K562 (cell line): ENCODE measurements at regions not wholly inside any gene's neighbourhood (a gene's known extent, or its start where the extent isn't known, plus 50 kb on each side); places are given as distances from the start of the nearest gene placed in this dataset.

Experiments used
- ATAC-seq: fragments of 200-7000 bp; cut with Tn5 transposase; 3 replicates; pipeline ENCODE4 v1.9.1; 2020; ENCODE audit warnings: moderate library complexity
- BruUV-seq: library from RNA; stranded (reverse); fragments of 400-500 nt; replicated peaks from 2 replicates; lab custom pipeline; 2021; lab: Mats Ljungman, UMichigan
- CTCF ChIA-PET: fragments of 300-600 bp; formaldehyde crosslinking; extraction: SDS; loops from one replicate; lab custom pipeline; 2021; ENCODE audit warnings: low intra/inter-chr PET ratio; lab: Yijun Ruan, JAX
- POLR2A ChIA-PET: fragments of 300-600, 350-650 bp; sonication (Branson Sonifier 250); formaldehyde crosslinking; extraction: SDS; loops from one replicate; lab custom pipeline; 2021; ENCODE audit warnings: antibody characterized with exemption, inconsistent platforms; lab: Yijun Ruan, JAX
- DNase-seq, 4 experiments: peaks; one replicate each; pipeline versions ENCODE4 v3.0.0 to v3.0.0-alpha.2; 2011 to 2018; ENCODE audit warnings: low spot score in 3 of 4, mixed read lengths in 3 of 4; ENCODE audit errors: extremely low read depth in 1 of 4
- FAIRE-seq: peaks from 2 replicates; lab custom pipeline; 2011; peaks lifted over from hg19 to GRCh38; lab: Jason Lieb, UNC
- H2AFZ ChIP-seq: 2 replicates; pipeline ENCODE4 v1.6.0; 2011; ENCODE audit warnings: low read depth, low read length, control low read depth, inconsistent platforms
- H3K27ac ChIP-seq: fragments of 200-600 bp; 3 replicates; pipeline ENCODE4 v1.8.0; 2011; ENCODE audit warnings: low read depth, mild to moderate bottlenecking, control low read depth, inconsistent platforms, low read length, moderate library complexity, mixed read lengths; ENCODE audit errors: extremely low read depth
- H3K27me3 ChIP-seq, 2 experiments: fragments of 300-600 bp in 1 of 2; 2 replicates in 1 of 2; 3 replicates in 1 of 2; pipeline versions ENCODE4 v1.6.0 to v1.8.0; 2011; ENCODE audit warnings: inconsistent platforms in 2 of 2, low read length in 2 of 2, mild to moderate bottlenecking in 1 of 2, mixed read lengths in 1 of 2, moderate library complexity in 1 of 2; ENCODE audit not compliant: control insufficient read depth in 2 of 2, insufficient read depth in 2 of 2
- H3K36me3 ChIP-seq: fragments of 300-600 bp; 3 replicates; pipeline ENCODE4 v1.8.0; 2011; ENCODE audit warnings: mild to moderate bottlenecking, low read length, inconsistent platforms; ENCODE audit not compliant: control insufficient read depth, insufficient read depth
- H3K4me1 ChIP-seq, 2 experiments: fragments of 200-600 bp in 1 of 2; replicated peaks in 1 of 2; 2 replicates in 1 of 2; 3 replicates in 1 of 2; pipeline versions ENCODE4 v1.5.1 to v1.8.0; 2011; ENCODE audit warnings: inconsistent platforms in 2 of 2, low read length in 2 of 2, mild to moderate bottlenecking in 1 of 2, mixed read lengths in 1 of 2, moderate library complexity in 1 of 2; ENCODE audit not compliant: control insufficient read depth in 2 of 2, insufficient read depth in 2 of 2
- H3K4me2 ChIP-seq: 2 replicates; pipeline ENCODE4 v1.6.1; 2011; ENCODE audit warnings: low read length, control low read depth, inconsistent platforms, mixed read lengths; ENCODE audit not compliant: insufficient read depth
- H3K4me3 ChIP-seq: fragments of 200-600 bp; sonication (generic), shearing (Covaris generic); 2 replicates; pipeline ENCODE4 v1.5.1; 2016; ENCODE audit warnings: control low read depth, inconsistent platforms
- H3K79me2 ChIP-seq: fragments of 200-600 bp; 3 replicates; pipeline ENCODE4 v1.8.0; 2011; ENCODE audit warnings: low read length, inconsistent platforms; ENCODE audit not compliant: control insufficient read depth, insufficient read depth
- H3K9ac ChIP-seq, 2 experiments: 2 replicates each; pipeline versions ENCODE4 v1.6.0 to v1.6.1; 2011; ENCODE audit warnings: low read depth in 2 of 2, low read length in 2 of 2, control low read depth in 1 of 2, inconsistent platforms in 1 of 2, mild to moderate bottlenecking in 1 of 2, mixed read lengths in 1 of 2; ENCODE audit not compliant: insufficient read depth in 1 of 2
- H3K9me1 ChIP-seq: one replicate; pipeline ENCODE4 v1.6.0; 2011; ENCODE audit warnings: inconsistent platforms, mild to moderate bottlenecking, low read length, moderate library complexity; ENCODE audit not compliant: control insufficient read depth, insufficient read depth
- H3K9me3 ChIP-seq: replicated peaks from 2 replicates; pipeline ENCODE4 v1.5.1; 2011; ENCODE audit warnings: low read depth, low read length, inconsistent platforms; ENCODE audit not compliant: control insufficient read depth, insufficient read depth
- H4K20me1 ChIP-seq: replicated peaks from 2 replicates; pipeline ENCODE4 v1.6.1; 2011; ENCODE audit warnings: low read length, inconsistent platforms, mixed read lengths; ENCODE audit not compliant: control insufficient read depth, insufficient read depth
- CBX5 ChIP-seq: IDR thresholded peaks from 2 replicates; pipeline ENCODE4 v1.6.1; 2014; ENCODE audit warnings: low read depth, borderline replicate concordance
- CREM ChIP-seq: IDR thresholded peaks from 2 replicates; pipeline ENCODE4 v1.6.1; 2014; ENCODE audit warnings: antibody characterized with exemption, low read depth
- FOXK1 ChIP-seq: sonication (generic); formaldehyde crosslinking; IDR thresholded peaks from 2 replicates; pipeline ENCODE4 v1.8.0; 2022; ENCODE audit warnings: missing genetic modification reagents, mild to moderate bottlenecking, borderline replicate concordance
- MED1 ChIP-seq: sonication (generic); formaldehyde crosslinking; IDR thresholded peaks from 2 replicates; pipeline ENCODE4 v1.8.1; 2023; ENCODE audit warnings: missing genetic modification reagents, borderline replicate concordance
- MEF2A ChIP-seq: IDR thresholded peaks from 2 replicates; pipeline ENCODE4 v1.6.1; 2011; ENCODE audit warnings: low read depth, mild to moderate bottlenecking, low read length, moderate library complexity; ENCODE audit not compliant: control insufficient read depth
- MYC ChIP-seq, 2 experiments: fragments of 250-450 bp in 1 of 2; sonication (Bioruptor Pico) in 1 of 2; IDR thresholded peaks; 2 replicates each; pipeline versions ENCODE4 v1.5.1 to v1.6.1; 2012 to 2021; ENCODE audit warnings: low read depth in 2 of 2, borderline replicate concordance in 1 of 2, improper control_type of control experiment in 1 of 2, low read length in 1 of 2, mild to moderate bottlenecking in 1 of 2, moderate library complexity in 1 of 2
- NCOR1 ChIP-seq: fragments of 450-650 bp; IDR thresholded peaks from 2 replicates; pipeline ENCODE4 v1.6.1; 2016; ENCODE audit warnings: mild to moderate bottlenecking, moderate library complexity
- NEUROD1 ChIP-seq: fragments of 150-350 bp; IDR thresholded peaks from 2 replicates; pipeline ENCODE4 v1.6.1; 2014; ENCODE audit warnings: borderline replicate concordance, low read length, low read depth; ENCODE audit not compliant: partially characterized antibody
- POLR2H ChIP-seq: IDR thresholded peaks from 2 replicates; pipeline ENCODE4 v1.6.1; 2016; ENCODE audit warnings: missing genetic modification characterization, low read depth, mild to moderate bottlenecking, control low read depth, missing compliant biosample characterization, moderate library complexity
- RUNX1 ChIP-seq: sonication (generic); IDR thresholded peaks from 2 replicates; pipeline ENCODE4 v1.6.1; 2016; ENCODE audit warnings: antibody characterized with exemption, low read depth
- SRSF9 ChIP-seq: fragments of 200-400 bp; formaldehyde crosslinking; IDR thresholded peaks from 2 replicates; pipeline ENCODE4 v1.6.1; 2017; ENCODE audit warnings: low read depth, low read length, borderline replicate concordance
- TCFL5 ChIP-seq: fragments of 250-450 bp; sonication (Bioruptor Pico); conservative IDR thresholded peaks from 2 replicates; pipeline ENCODE4 v1.6.1; 2021; ENCODE audit warnings: mild to moderate bottlenecking, moderate library complexity, matching md5 sums
- ZNF3 ChIP-seq: fragments of 250-450 bp; sonication (Bioruptor Pico); IDR thresholded peaks from 2 replicates; pipeline ENCODE4 v1.5.0; 2021; ENCODE audit warnings: mild to moderate bottlenecking, moderate library complexity
- ZNF41 ChIP-seq: fragments of 250-450 bp; sonication (Bioruptor Pico); conservative IDR thresholded peaks from 2 replicates; pipeline ENCODE4 v1.4.0; 2020; ENCODE audit warnings: mild to moderate bottlenecking
- WGBS: fragments of 100-300 bp; shearing (Covaris generic); methylation state at CpG from one replicate; pipeline ENCODE4 v1.1.6; 2016; ENCODE audit warnings: low coverage, mixed read lengths; ENCODE audit not compliant: insufficient coverage; ENCODE audit errors: missing lambda C conversion rate; 5-methylcytosine and 5-hydroxymethylcytosine counted together
- in situ Hi-C: fragments of 300-500 bp; cut with MboI; formaldehyde crosslinking; loops from 4 replicates; pipeline ENCODE4 v1.15.0; 2018; ENCODE audit warnings: inconsistent platforms, mixed read lengths
- intact Hi-C: fragments of 100-400 bp; cut with micrococcal nuclease; formaldehyde crosslinking; loops from 2 replicates; pipeline ENCODE4 v1.14.2; 2022
- TF ChIP-seq, protein P1 (sequence below): fragments of 450-650 bp; IDR thresholded peaks from 2 replicates; pipeline ENCODE4 v1.6.1; 2016; ENCODE audit warnings: low read depth

DNA sequence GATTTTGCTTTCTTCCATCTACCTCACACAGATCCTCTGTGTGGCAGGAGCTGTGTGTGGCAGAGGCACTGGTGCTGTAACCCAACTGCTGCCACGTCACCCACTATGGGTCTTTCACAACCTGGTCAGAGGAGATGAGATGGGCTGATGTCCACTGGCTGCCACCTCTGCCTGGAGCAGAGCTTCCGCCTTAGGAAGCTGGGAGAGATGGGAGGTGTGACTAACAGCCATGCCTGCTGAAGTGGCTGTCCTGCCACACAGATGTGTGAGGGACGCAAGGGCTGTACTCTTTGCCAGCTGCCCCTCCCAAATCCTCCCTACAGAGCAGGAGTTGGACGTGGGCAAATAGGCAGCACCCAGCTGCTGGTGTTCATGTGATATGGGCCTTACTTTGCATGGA lies 329.5 kb downstream of the GABRB3 start:
- no peak overlapping the region for H3K4me2 ChIP-seq
- H3K36me3 ChIP-seq: no peaks in the 10 kb centered on the region
- no peaks in the 10 kb centered on the region for H3K9me3 ChIP-seq
- BruUV-seq: no TSS peak
- no peak overlapping the region for H3K9ac ChIP-seq
- CTCF ChIA-PET: no interaction called here
- no peak for ATAC-seq
- POLR2A ChIA-PET: no interaction called here
- no peaks in the 10 kb centered on the region for H3K27me3 ChIP-seq
- no peaks in the 10 kb centered on the region for H3K4me1 ChIP-seq
- no peak for FAIRE-seq
- no peaks in the 10 kb centered on the region for H4K20me1 ChIP-seq
- intact Hi-C loops: loop anchor here (10.0 kb wide), 1 partner anchor 59 kb away; no protein-coding TSS in a partner anchor
- WGBS: 5% methylated on average over 4 of the region's 4 CpGs
- in situ Hi-C loops: no loop called here
- no peak overlapping the region for H2AFZ ChIP-seq
- no peak for DNase-seq
- H3K9me1 ChIP-seq: no peaks in the 10 kb centered on the region
- H3K79me2 ChIP-seq: no peaks in the 10 kb centered on the region
- H3K4me3 ChIP-seq: no peak overlapping the region
- H3K27ac ChIP-seq: no peak overlapping the region
- TF ChIP-seq, protein P1, sequence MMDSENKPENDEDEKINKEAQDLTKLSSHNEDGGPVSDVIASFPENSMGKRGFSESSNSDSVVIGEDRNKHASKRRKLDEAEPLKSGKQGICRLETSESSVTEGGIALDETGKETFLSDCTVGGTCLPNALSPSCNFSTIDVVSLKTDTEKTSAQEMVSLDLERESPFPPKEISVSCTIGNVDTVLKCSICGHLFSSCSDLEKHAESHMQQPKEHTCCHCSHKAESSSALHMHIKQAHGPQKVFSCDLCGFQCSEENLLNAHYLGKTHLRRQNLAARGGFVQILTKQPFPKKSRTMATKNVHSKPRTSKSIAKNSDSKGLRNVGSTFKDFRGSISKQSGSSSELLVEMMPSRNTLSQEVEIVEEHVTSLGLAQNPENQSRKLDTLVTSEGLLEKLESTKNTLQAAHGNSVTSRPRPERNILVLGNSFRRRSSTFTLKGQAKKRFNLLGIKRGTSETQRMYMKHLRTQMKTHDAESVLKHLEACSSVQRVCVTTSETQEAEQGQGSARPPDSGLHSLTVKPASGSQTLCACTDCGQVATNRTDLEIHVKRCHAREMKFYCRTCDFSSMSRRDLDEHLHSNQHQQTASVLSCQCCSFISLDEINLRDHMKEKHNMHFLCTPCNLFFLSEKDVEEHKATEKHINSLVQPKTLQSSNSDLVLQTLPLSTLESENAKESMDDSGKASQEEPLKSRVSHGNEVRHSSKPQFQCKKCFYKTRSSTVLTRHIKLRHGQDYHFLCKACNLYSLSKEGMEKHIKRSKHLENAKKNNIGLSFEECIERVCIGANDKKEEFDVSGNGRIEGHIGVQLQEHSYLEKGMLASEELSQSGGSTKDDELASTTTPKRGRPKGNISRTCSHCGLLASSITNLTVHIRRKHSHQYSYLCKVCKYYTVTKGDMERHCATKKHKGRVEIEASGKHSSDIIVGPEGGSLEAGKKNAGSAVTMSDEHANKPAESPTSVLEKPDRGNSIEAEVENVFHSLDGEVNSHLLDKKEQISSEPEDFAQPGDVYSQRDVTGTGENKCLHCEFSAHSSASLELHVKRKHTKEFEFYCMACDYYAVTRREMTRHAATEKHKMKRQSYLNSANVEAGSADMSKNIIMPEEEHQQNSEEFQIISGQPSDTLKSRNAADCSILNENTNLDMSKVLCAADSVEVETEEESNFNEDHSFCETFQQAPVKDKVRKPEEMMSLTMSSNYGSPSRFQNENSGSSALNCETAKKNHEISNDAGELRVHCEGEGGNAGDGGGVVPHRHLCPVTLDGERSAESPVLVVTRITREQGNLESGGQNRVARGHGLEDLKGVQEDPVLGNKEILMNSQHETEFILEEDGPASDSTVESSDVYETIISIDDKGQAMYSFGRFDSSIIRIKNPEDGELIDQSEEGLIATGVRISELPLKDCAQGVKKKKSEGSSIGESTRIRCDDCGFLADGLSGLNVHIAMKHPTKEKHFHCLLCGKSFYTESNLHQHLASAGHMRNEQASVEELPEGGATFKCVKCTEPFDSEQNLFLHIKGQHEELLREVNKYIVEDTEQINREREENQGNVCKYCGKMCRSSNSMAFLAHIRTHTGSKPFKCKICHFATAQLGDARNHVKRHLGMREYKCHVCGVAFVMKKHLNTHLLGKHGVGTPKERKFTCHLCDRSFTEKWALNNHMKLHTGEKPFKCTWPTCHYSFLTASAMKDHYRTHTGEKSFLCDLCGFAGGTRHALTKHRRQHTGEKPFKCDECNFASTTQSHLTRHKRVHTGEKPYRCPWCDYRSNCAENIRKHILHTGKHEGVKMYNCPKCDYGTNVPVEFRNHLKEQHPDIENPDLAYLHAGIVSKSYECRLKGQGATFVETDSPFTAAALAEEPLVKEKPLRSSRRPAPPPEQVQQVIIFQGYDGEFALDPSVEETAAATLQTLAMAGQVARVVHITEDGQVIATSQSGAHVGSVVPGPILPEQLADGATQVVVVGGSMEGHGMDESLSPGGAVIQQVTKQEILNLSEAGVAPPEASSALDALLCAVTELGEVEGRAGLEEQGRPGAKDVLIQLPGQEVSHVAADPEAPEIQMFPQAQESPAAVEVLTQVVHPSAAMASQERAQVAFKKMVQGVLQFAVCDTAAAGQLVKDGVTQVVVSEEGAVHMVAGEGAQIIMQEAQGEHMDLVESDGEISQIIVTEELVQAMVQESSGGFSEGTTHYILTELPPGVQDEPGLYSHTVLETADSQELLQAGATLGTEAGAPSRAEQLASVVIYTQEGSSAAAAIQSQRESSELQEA: no peak
- TF ChIP-seq MYC (IDR thresholded peaks at IDR 0.05; ENCODE audit: low read depth, low read length) (no peak), MYC (CRISPR knock-in tag; IDR thresholded peaks at IDR 0.05; ENCODE audit: borderline replicate concordance, low read depth) (no peak), NEUROD1 (no peak), MED1 (CRISPR knock-in tag) (no peak), ZNF41 (CRISPR knock-in tag) (no peak), TCFL5 (CRISPR knock-in tag) (no peak), POLR2H (tag) (no peak), SRSF9 (no peak), CREM (no peak), MEF2A (no peak), CBX5 (no peak), RUNX1 (no peak), NCOR1 (no peak), ZNF3 (no peak), FOXK1 (CRISPR knock-in tag) (no peak)
